Suppressor macrophage treated with lipopolysaccharide for 4 hours (primary cell): ENCODE measurements at regions not wholly inside any gene's neighbourhood (a gene's known extent, or its start where the extent isn't known, plus 50 kb on each side); places are given as distances from the start of the nearest gene placed in this dataset.

ENCODE experiments used
- DNase-seq: peaks from one replicate; pipeline ENCODE4 v3.0.0-alpha.2; 2020

- DNase-seq, result no peak
These were observed 89.5 kb upstream of the TMEM17 start for GRCh38 chr2:62595474-62595873.

- no peak for DNase-seq
These were observed 87.8 kb upstream of the TMEM17 start for GRCh38 chr2:62593825-62594224.

- no peak for DNase-seq
These were observed 85.5 kb upstream of the TMEM17 start for GRCh38 chr2:62591491-62591890.

- no peak for DNase-seq
These were observed 83.8 kb upstream of the TMEM17 start for GRCh38 chr2:62589691-62590356.

- no peak for DNase-seq
These were observed 81.6 kb upstream of the TMEM17 start for GRCh38 chr2:62587592-62587991.

- DNase-seq, result no peak
These were observed 81.0 kb upstream of the TMEM17 start for GRCh38 chr2:62586981-62587380.

- peak; percentile 45 for DNase-seq
These were observed 73.0 kb upstream of the TMEM17 start for GRCh38 chr2:62578803-62579640.

GRCh38 chr2:62577994-62578781 lies 72.2 kb upstream of the TMEM17 start:
- peak; percentile 3 for DNase-seq

- DNase-seq, result no peak
These were observed 70.4 kb upstream of the TMEM17 start for GRCh38 chr2:62576276-62576939.

GRCh38 chr2:62573936-62574335 lies 67.9 kb upstream of the TMEM17 start:
- no peak for DNase-seq

- DNase-seq, result no peak
These were observed 67.2 kb upstream of the TMEM17 start for GRCh38 chr2:62573137-62573731.

GRCh38 chr2:62570861-62571698 lies 65.1 kb upstream of the TMEM17 start:
- no peak for DNase-seq

- DNase-seq, result no peak
These were observed 64.2 kb upstream of the TMEM17 start for GRCh38 chr2:62569907-62570841.

- no peak for DNase-seq
These were observed 63.2 kb upstream of the TMEM17 start for GRCh38 chr2:62568983-62569837.

- no peak for DNase-seq
These were observed 62.1 kb upstream of the TMEM17 start for GRCh38 chr2:62568074-62568473.

- DNase-seq, result no peak
These were observed 61.7 kb upstream of the TMEM17 start for GRCh38 chr2:62567669-62568068.

- DNase-seq, result no peak
These were observed 60.9 kb upstream of the TMEM17 start for GRCh38 chr2:62566847-62567246.

GRCh38 chr2:62565309-62565908 lies 59.4 kb upstream of the TMEM17 start:
- DNase-seq, result no peak
